A549 (cell line): ENCODE measurements at regions not wholly inside any gene's neighbourhood (a gene's known extent, or its start where the extent isn't known, plus 50 kb on each side); places are given as distances from the start of the nearest gene placed in this dataset.
"Not testable (repeated sequence)": the region's sequence is repeated elsewhere in the genome, so short reads cannot be mapped to it uniquely, and the experiment has no call there.

Experiments
- ATAC-seq, 2 experiments: fragments of 200-7000 bp in 1 of 2; fragments of >200 bp in 1 of 2; cut with Nextera tagmentation in 1 of 2; cut with Tn5 transposase in 1 of 2; 3 replicates each; pipeline versions ENCODE4 v1.8.0 to v1.9.1; 2018 to 2020; ENCODE audit warnings: mild to moderate bottlenecking in 1 of 2, moderate library complexity in 1 of 2
- CTCF ChIA-PET: fragments of 300-600 bp; sonication (Branson Sonifier 250); formaldehyde crosslinking; extraction: SDS; loops from one replicate; lab custom pipeline; 2021; ENCODE audit warnings: antibody characterized with exemption, inconsistent platforms; lab: Yijun Ruan, JAX
- POLR2A ChIA-PET: fragments of 350-600 bp; formaldehyde crosslinking; extraction: SDS; loops from one replicate; lab custom pipeline; 2021; ENCODE audit warnings: antibody characterized with exemption, inconsistent platforms; lab: Yijun Ruan, JAX
- DNase-seq, 2 experiments: peaks; one replicate each; pipeline versions ENCODE4 v3.0.0 to v3.0.0-alpha.2; 2011 to 2016; ENCODE audit warnings: low read depth in 1 of 2, low spot score in 1 of 2
- FAIRE-seq: peaks from 2 replicates; lab custom pipeline; 2011; peaks lifted over from hg19 to GRCh38; lab: Jason Lieb, UNC
- H3K27ac ChIP-seq, 2 experiments: fragments of >200 bp; sonication (Bioruptor Twin); formaldehyde crosslinking; 3 replicates each; pipeline ENCODE4 v1.5.1; 2016 to 2017
- H3K4me1 ChIP-seq: fragments of >200 bp; sonication (Bioruptor Twin); formaldehyde crosslinking; 3 replicates; pipeline ENCODE4 v1.6.1; 2016
- H3K4me2 ChIP-seq: fragments of >200 bp; sonication (Bioruptor Twin); formaldehyde crosslinking; 3 replicates; pipeline ENCODE4 v1.6.1; 2016
- H3K4me3 ChIP-seq: fragments of >200 bp; sonication (Bioruptor Twin); formaldehyde crosslinking; 3 replicates; pipeline ENCODE4 v1.5.1; 2016
- H3K9me3 ChIP-seq: fragments of >200 bp; sonication (Bioruptor Twin); formaldehyde crosslinking; 3 replicates; pipeline ENCODE4 v1.6.1; 2016
- ATOH8 ChIP-seq: fragments of 250-450 bp; sonication (Bioruptor Pico); IDR thresholded peaks from 2 replicates; pipeline ENCODE4 v1.5.0; 2020; ENCODE audit warnings: low read depth, mild to moderate bottlenecking, moderate library complexity
- BHLHE40 ChIP-seq: IDR thresholded peaks from 2 replicates; pipeline ENCODE4 v1.6.1; 2012; ENCODE audit warnings: low read depth, low read length, inconsistent platforms
- EHF ChIP-seq: fragments of 250-450 bp; sonication (Bioruptor Pico); IDR thresholded peaks from 2 replicates; pipeline ENCODE4 v1.5.0; 2020; ENCODE audit warnings: mild to moderate bottlenecking
- ELK1 ChIP-seq: fragments of 150-350 bp; IDR thresholded peaks from 2 replicates; pipeline ENCODE4 v1.6.1; 2014; ENCODE audit warnings: low read depth, mild to moderate bottlenecking, low read length
- EP300 ChIP-seq, 2 experiments: fragments of >200 bp; sonication (Bioruptor Twin); formaldehyde crosslinking; IDR thresholded peaks; 2 replicates in 1 of 2; 3 replicates in 1 of 2; pipeline ENCODE4 v1.6.1; 2016 to 2017
- FOSL2 ChIP-seq, 2 experiments: fragments of 450-650 bp in 1 of 2; fragments of >200 bp in 1 of 2; sonication (Bioruptor Twin) in 1 of 2; formaldehyde crosslinking; IDR thresholded peaks; 2 replicates each; pipeline versions ENCODE4 v1.5.0 to v1.6.1; 2016 to 2020; ENCODE audit warnings: mild to moderate bottlenecking in 1 of 2, moderate library complexity in 1 of 2
- HDAC2 ChIP-seq: fragments of 200-600 bp; sonication (generic); IDR thresholded peaks from 2 replicates; pipeline ENCODE4 v1.6.1; 2016
- HES2 ChIP-seq: fragments of >200 bp; sonication (Bioruptor Twin); formaldehyde crosslinking; IDR thresholded peaks from 2 replicates; pipeline ENCODE4 v1.6.1; 2016
- HOXA7 ChIP-seq: fragments of 250-450 bp; sonication (Bioruptor Pico); IDR thresholded peaks from 2 replicates; pipeline ENCODE4 v1.5.0; 2020; ENCODE audit warnings: mild to moderate bottlenecking, moderate library complexity
- HOXB13 ChIP-seq: fragments of 250-450 bp; sonication (Bioruptor Pico); IDR thresholded peaks from 2 replicates; pipeline ENCODE4 v1.5.0; 2020; ENCODE audit warnings: low read depth, mild to moderate bottlenecking, moderate library complexity
- HOXB5 ChIP-seq: fragments of 250-450 bp; sonication (Bioruptor Pico); IDR thresholded peaks from 2 replicates; pipeline ENCODE4 v1.5.0; 2020; ENCODE audit warnings: mild to moderate bottlenecking, moderate library complexity
- JUNB ChIP-seq: fragments of >200 bp; sonication (Bioruptor Twin); formaldehyde crosslinking; IDR thresholded peaks from 2 replicates; pipeline ENCODE4 v1.6.1; 2016
- KDM1A ChIP-seq: fragments of 200-600 bp; sonication (generic); IDR thresholded peaks from 2 replicates; pipeline ENCODE4 v1.6.1; 2016; ENCODE audit warnings: low read depth, mild to moderate bottlenecking
- MAFK ChIP-seq: fragments of 450-650 bp; IDR thresholded peaks from 2 replicates; pipeline ENCODE4 v1.6.1; 2014; ENCODE audit not compliant: partially characterized antibody
- NR3C1 ChIP-seq: fragments of >200 bp; sonication (Bioruptor Twin); formaldehyde crosslinking; IDR thresholded peaks from 3 replicates; pipeline ENCODE4 v1.6.1; 2017
- POLR2A ChIP-seq: IDR thresholded peaks from 2 replicates; pipeline ENCODE4 v1.6.1; 2012; ENCODE audit warnings: mild to moderate bottlenecking, low read length
- POLR2AphosphoS2 ChIP-seq: conservative IDR thresholded peaks from 2 replicates; pipeline ENCODE4 v1.6.1; 2012; ENCODE audit warnings: low read length, improper control_type of control experiment, inconsistent platforms
- RAD21 ChIP-seq, 2 experiments: fragments of >200 bp in 1 of 2; sonication (Bioruptor Twin) in 1 of 2; formaldehyde crosslinking in 1 of 2; IDR thresholded peaks in 1 of 2; conservative IDR thresholded peaks in 1 of 2; 2 replicates in 1 of 2; 3 replicates in 1 of 2; pipeline ENCODE4 v1.6.1; 2012 to 2018; ENCODE audit warnings: inconsistent platforms in 1 of 2
- RCOR1 ChIP-seq: fragments of 150-350 bp; IDR thresholded peaks from 2 replicates; pipeline ENCODE4 v1.6.1; 2014; ENCODE audit warnings: antibody characterized with exemption, low read length, low read depth
- RFX5 ChIP-seq: fragments of 450-650 bp; IDR thresholded peaks from 2 replicates; pipeline ENCODE4 v1.7.1; 2014; ENCODE audit warnings: antibody characterized with exemption, mild to moderate bottlenecking, moderate library complexity
- RNF2 ChIP-seq: fragments of 200-600 bp; sonication (generic); IDR thresholded peaks from 2 replicates; pipeline ENCODE4 v1.6.1; 2016; ENCODE audit warnings: low read depth, mild to moderate bottlenecking, antibody characterized with exemption, moderate library complexity, borderline replicate concordance
- SMC3 ChIP-seq: fragments of >200 bp; sonication (Bioruptor Twin); formaldehyde crosslinking; IDR thresholded peaks from 3 replicates; pipeline ENCODE4 v1.6.1; 2018; ENCODE audit warnings: inconsistent platforms
- ZC3H11A ChIP-seq: fragments of 450-650 bp; IDR thresholded peaks from 2 replicates; pipeline ENCODE4 v1.6.1; 2014; ENCODE audit warnings: antibody characterized with exemption, mild to moderate bottlenecking
- ZNF302 ChIP-seq: fragments of 250-450 bp; sonication (Bioruptor Pico); IDR thresholded peaks from 2 replicates; pipeline ENCODE4 v1.9.0; 2021; ENCODE audit warnings: inconsistent platforms, mild to moderate bottlenecking, moderate library complexity
- ZSCAN20 ChIP-seq: fragments of 250-450 bp; sonication (Bioruptor Pico); IDR thresholded peaks from 2 replicates; pipeline ENCODE4 v1.8.0; 2022; ENCODE audit warnings: mild to moderate bottlenecking, moderate library complexity
- WGBS: methylation state at CpG from one replicate; pipeline ENCODE4 v1.1.6; 2017; ENCODE audit errors: missing lambda C conversion rate; 5-methylcytosine and 5-hydroxymethylcytosine counted together

DNA sequence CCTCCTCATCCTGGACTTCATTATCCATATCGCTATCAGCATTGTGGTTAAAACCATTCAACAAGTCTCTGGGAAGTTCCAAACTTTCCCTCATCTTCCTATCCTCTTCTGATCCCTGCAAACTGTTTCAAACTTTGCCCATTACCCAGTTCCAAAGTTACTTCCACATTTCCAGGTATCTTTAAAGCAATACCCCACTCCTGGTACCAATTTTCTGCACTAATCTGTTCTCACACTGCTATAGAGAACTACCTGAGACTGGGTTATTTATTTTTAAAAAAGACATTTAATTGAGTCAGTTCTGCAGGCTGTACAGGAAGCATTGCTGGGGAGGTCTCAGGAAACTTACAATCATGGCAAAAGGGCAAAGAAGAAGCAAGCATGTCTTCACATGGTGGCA is 147.3 kb downstream of the ARL4A start (continued):
- TF ChIP-seq RFX5 (no peak), HDAC2 (no peak), RNF2 (no peak), RCOR1 (no peak), ZC3H11A (no peak), POLR2AphosphoS2 (no peak), EHF (CRISPR knock-in tag) (no peak)
- TF ChIP-seq, all 56 proteins: peak for 0

GRCh38 chr7:12839508-12840153 is 152.2 kb downstream of the ARL4A start:
- DNase-seq (no peak), ATAC-seq (no peak), FAIRE-seq (no peak)
- H3K9me3 ChIP-seq, result peaks cover 7% of the 10 kb centered on the region; the same call in 2 of the 3 replicates
- no peaks in the 10 kb centered on the region for H3K4me1 ChIP-seq
- H3K4me2 ChIP-seq, result no peak overlapping the region
- no peak overlapping the region for H3K27ac ChIP-seq
- POLR2A ChIA-PET, result no interaction called here
- TF ChIP-seq HOXA7 (CRISPR knock-in tag) (no peak), BHLHE40 (no peak), HOXB13 (CRISPR knock-in tag) (no peak), SMC3 (no peak)
- WGBS, result 67% methylated on average over 10 of the region's 11 CpGs
- CTCF ChIA-PET, result no interaction called here
- H3K4me3 ChIP-seq, result no peak overlapping the region

- FAIRE-seq, ATAC-seq, H3K4me2 ChIP-seq, CTCF ChIA-PET, POLR2A ChIA-PET, H3K27ac ChIP-seq, H3K4me3 ChIP-seq, DNase-seq, H3K9me3 ChIP-seq, H3K4me1 ChIP-seq: not testable (repeated sequence)
Measured at GRCh38 chr7:12844732-12845131, 157.3 kb downstream of the ARL4A start.

DNA sequence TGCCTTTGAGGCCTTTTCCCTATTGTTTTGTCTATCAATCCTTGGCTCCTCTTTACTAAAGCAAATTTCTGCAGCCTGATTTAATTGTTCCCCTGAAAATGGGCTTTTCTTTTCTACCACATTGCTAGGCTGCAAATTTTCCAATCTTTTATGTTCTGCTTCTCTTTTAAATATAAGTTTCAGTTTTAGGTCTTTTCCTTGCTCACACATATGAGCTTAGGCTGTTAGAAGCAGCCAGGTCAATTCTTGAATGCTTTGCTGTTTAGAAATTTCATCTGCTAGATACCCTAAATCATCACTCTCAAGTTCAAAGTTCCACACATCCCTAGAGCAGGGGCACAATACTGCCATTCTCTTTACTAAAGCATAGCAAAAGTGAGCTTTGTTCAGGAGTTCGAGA is 159.6 kb downstream of the ARL4A start:
- Histone ChIP-seq H3K4me3 (no peak overlapping the region), H3K9me3 (peaks cover 5% of the 10 kb centered on the region; the same call in 2 of the 3 replicates), H3K4me1 (peaks cover 5% of the 10 kb centered on the region; the same call in 2 of the 3 replicates), H3K27ac (no peak overlapping the region), H3K4me2 (no peak overlapping the region)
- TF ChIP-seq MAFK, result no peak
- TF ChIP-seq RCOR1, result no peak
- TF ChIP-seq EP300 (IDR thresholded peaks at IDR 0.05), result no peak
- no peak for TF ChIP-seq KDM1A
- no peak for TF ChIP-seq HOXB5 (CRISPR knock-in tag)
- TF ChIP-seq JUNB, result no peak
- TF ChIP-seq HOXA7 (CRISPR knock-in tag), result no peak
- no peak for TF ChIP-seq HES2
- no peak for TF ChIP-seq ZSCAN20 (CRISPR knock-in tag)
- TF ChIP-seq ATOH8 (CRISPR knock-in tag), result no peak
- TF ChIP-seq ZNF302 (CRISPR knock-in tag), result no peak
- TF ChIP-seq POLR2A, result no peak
- no peak for TF ChIP-seq FOSL2 (IDR thresholded peaks at IDR 0.05)
- TF ChIP-seq FOSL2 (CRISPR knock-in tag; IDR thresholded peaks at IDR 0.05), result no peak
- TF ChIP-seq RAD21 (conservative IDR thresholded peaks at IDR 0.05 in 1 of 2, IDR thresholded peaks at IDR 0.05 in 1 of 2), result no peak
- TF ChIP-seq ELK1, result no peak
- no peak for TF ChIP-seq NR3C1
- ChIA-PET CTCF (interaction anchor here (0.5 kb wide), 1 partner anchor 9 kb away, joined by 3 read pairs; no protein-coding TSS in a partner anchor), POLR2A (no interaction called here)
- no peak for FAIRE-seq
- 67% methylated on average over 1 of the region's 1 CpG for WGBS
- no peak for ATAC-seq
- no peak for DNase-seq
